ENCODE measurements at regions not wholly inside any gene's neighbourhood (a gene's known extent, or its start where the extent isn't known, plus 50 kb on each side); places are given as distances from the start of the nearest gene placed in this dataset.

DNA sequence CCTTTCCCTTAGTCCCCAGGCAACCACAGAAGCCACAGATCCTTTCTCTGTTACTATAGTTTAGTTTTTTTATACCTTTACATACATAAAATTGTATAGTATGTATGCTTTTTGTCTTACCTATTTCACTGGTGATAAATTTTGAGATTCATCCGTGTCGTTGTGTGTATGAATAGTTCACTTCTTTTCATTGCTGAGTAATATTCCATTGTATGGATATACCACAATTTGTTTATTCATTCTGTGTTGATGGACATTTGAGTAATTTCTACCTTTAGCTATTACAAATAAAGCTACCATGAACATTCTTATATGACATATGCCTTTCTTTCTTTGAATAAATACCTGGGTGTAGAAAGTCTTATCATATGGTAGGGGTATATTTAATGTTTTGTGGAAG lies 102.8 kb upstream of the CERS6 start:
- TF ChIP-seq CTCF (IDR thresholded peaks at IDR 0.05; ENCODE audit: low read depth, low read length) = no peak
- TF ChIP-seq POLR2A (IDR thresholded peaks at IDR 0.05; ENCODE audit: extremely low read depth, insufficient read length) = no peak
- no peak for TF ChIP-seq MAX (IDR thresholded peaks at IDR 0.05; ENCODE audit: low read depth, low read length)
- TF ChIP-seq MYC (IDR thresholded peaks at IDR 0.05; ENCODE audit: low read depth, low read length) = no peak
